ENCODE measurements at regions not wholly inside any gene's neighbourhood (a gene's known extent, or its start where the extent isn't known, plus 50 kb on each side); places are given as distances from the start of the nearest gene placed in this dataset.

GRCh38 chr15:96693515-96693914 is 363.0 kb downstream of the NR2F2 start:
- DNase-seq (ENCODE audit: missing footprints) (no peak), ATAC-seq (no peak)
- intact Hi-C loops (cut with DNase I) = no loop called here

GRCh38 chr15:96693990-96694517 is 363.6 kb downstream of the NR2F2 start:
- intact Hi-C loops (cut with DNase I) = no loop called here

GRCh38 chr15:96695426-96695825 is 364.9 kb downstream of the NR2F2 start:
- DNase-seq (ENCODE audit: missing footprints) (no peak), ATAC-seq (no peak)
- intact Hi-C loops (cut with DNase I) = no loop called here

More at GRCh38 chr15:96693990-96694517, 363.6 kb downstream of the NR2F2 start:
- no peak for DNase-seq (ENCODE audit: missing footprints)
- no peak for ATAC-seq

- ATAC-seq = no peak
- intact Hi-C loops (cut with DNase I) = no loop called here
- DNase-seq (ENCODE audit: missing footprints) = no peak
Measured at GRCh38 chr15:96699871-96700401, 369.4 kb downstream of the NR2F2 start.

- no peak for ATAC-seq
Measured at GRCh38 chr15:96700555-96700954, 370.1 kb downstream of the NR2F2 start.

GRCh38 chr15:96701443-96701842 is 370.9 kb downstream of the NR2F2 start:
- intact Hi-C loops (cut with DNase I) = no loop called here
- ATAC-seq (no peak), DNase-seq (ENCODE audit: missing footprints) (no peak)

More at GRCh38 chr15:96700555-96700954, 370.1 kb downstream of the NR2F2 start:
- intact Hi-C loops (cut with DNase I) = no loop called here
- DNase-seq (ENCODE audit: missing footprints) = no peak

- no peak for ATAC-seq
- no peak for DNase-seq (ENCODE audit: missing footprints)
- intact Hi-C loops (cut with DNase I) = no loop called here
Measured at GRCh38 chr15:96701877-96702276, 371.4 kb downstream of the NR2F2 start.

GRCh38 chr15:96702589-96702988 is 372.1 kb downstream of the NR2F2 start:
- ATAC-seq (no peak), DNase-seq (ENCODE audit: missing footprints) (no peak)
- intact Hi-C loops (cut with DNase I) = no loop called here

GRCh38 chr15:96703091-96703490 is 372.6 kb downstream of the NR2F2 start:
- ATAC-seq (no peak), DNase-seq (ENCODE audit: missing footprints) (no peak)
- intact Hi-C loops (cut with DNase I) = no loop called here

- DNase-seq (ENCODE audit: missing footprints) (no peak), ATAC-seq (no peak)
- intact Hi-C loops (cut with DNase I) = no loop called here
Measured at GRCh38 chr15:96703794-96704550, 373.5 kb downstream of the NR2F2 start.

- intact Hi-C loops (cut with DNase I) = no loop called here
- no peak for DNase-seq (ENCODE audit: missing footprints)
Measured at GRCh38 chr15:96716075-96716474, 385.6 kb downstream of the NR2F2 start.

GRCh38 chr15:96716478-96716877 is 386.0 kb downstream of the NR2F2 start:
- intact Hi-C loops (cut with DNase I) = no loop called here
- ATAC-seq (no peak), DNase-seq (ENCODE audit: missing footprints) (no peak)

More at GRCh38 chr15:96716075-96716474, 385.6 kb downstream of the NR2F2 start:
- ATAC-seq = no peak

- ATAC-seq = no peak
- DNase-seq (ENCODE audit: missing footprints) = no peak
- intact Hi-C loops (cut with DNase I) = no loop called here
Measured at GRCh38 chr15:96720251-96720650, 389.8 kb downstream of the NR2F2 start.

- no peak for ATAC-seq
- intact Hi-C loops (cut with DNase I) = no loop called here
- no peak for DNase-seq (ENCODE audit: missing footprints)
Measured at GRCh38 chr15:96720656-96721055, 390.2 kb downstream of the NR2F2 start.

GRCh38 chr15:96728591-96728990 is 398.1 kb downstream of the NR2F2 start:
- DNase-seq (ENCODE audit: missing footprints) (no peak), ATAC-seq (no peak)
- intact Hi-C loops (cut with DNase I) = no loop called here

- no peak for ATAC-seq
- intact Hi-C loops (cut with DNase I) = no loop called here
- DNase-seq (ENCODE audit: missing footprints) = no peak
Measured at GRCh38 chr15:96732704-96733103, 402.2 kb downstream of the NR2F2 start.

GRCh38 chr15:96733721-96734120 is 403.2 kb downstream of the NR2F2 start:
- ATAC-seq (no peak), DNase-seq (ENCODE audit: missing footprints) (no peak)
- intact Hi-C loops (cut with DNase I) = no loop called here

GRCh38 chr15:96735632-96736240 is 405.2 kb downstream of the NR2F2 start:
- intact Hi-C loops (cut with DNase I) = no loop called here
- no peak for ATAC-seq
- DNase-seq (ENCODE audit: missing footprints) = no peak

GRCh38 chr15:96736384-96736783 is 405.9 kb downstream of the NR2F2 start:
- no peak for ATAC-seq
- no peak for DNase-seq (ENCODE audit: missing footprints)
- intact Hi-C loops (cut with DNase I) = no loop called here

- DNase-seq (ENCODE audit: missing footprints) = no peak
- no peak for ATAC-seq
Measured at GRCh38 chr15:96737408-96737807, 406.9 kb downstream of the NR2F2 start.

More at GRCh38 chr15:96737408-96737807, 406.9 kb downstream of the NR2F2 start:
- intact Hi-C loops (cut with DNase I) = no loop called here
